ENCODE measurements at regions not wholly inside any gene's neighbourhood (a gene's known extent, or its start where the extent isn't known, plus 50 kb on each side); places are given as distances from the start of the nearest gene placed in this dataset.
A peak's percentile ranks its signal among the peaks of the same experiment; 100 is the strongest.

DNA sequence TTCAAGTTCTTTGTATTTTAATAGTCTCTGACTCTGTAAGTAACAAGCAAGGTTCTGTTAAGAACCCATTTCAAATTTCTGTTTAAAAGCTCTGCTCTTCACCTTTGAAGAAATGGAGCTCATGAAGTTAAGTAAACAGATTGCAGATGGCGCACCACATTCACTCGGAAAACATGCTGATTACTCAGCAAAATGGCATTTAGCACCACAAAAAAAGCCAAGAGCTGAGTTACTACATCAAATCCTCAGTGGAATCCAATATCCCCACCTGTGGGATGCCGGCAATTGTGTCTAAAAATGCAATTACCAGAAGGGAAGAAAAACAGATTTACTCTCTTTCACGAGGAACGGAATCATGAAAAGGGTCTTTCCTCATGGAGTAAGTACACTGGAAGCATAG, 758.0 kb downstream of the NTRK3 start:
- no peaks in the 10 kb centered on the region for H3K9me3 ChIP-seq (ENCODE audit: control insufficient read depth, insufficient read depth, low read depth, low read length)
- no peaks in the 10 kb centered on the region for H3K79me2 ChIP-seq (ENCODE audit: control insufficient read depth, insufficient read depth, low read length)
- H3K4me2 ChIP-seq (ENCODE audit: extremely low read depth, insufficient read depth, low read length): no peak overlapping the region
- no peaks in the 10 kb centered on the region for H3K4me1 ChIP-seq (ENCODE audit: control insufficient read depth, extremely low read depth, insufficient read depth, low read length)
- no peak overlapping the region for H3K9ac ChIP-seq (ENCODE audit: insufficient read depth, low read length)
- peak in 1 of 2 donors; percentile 90 for DNase-seq (ENCODE audit: low read depth in 2 of 2)
- H2AFZ ChIP-seq (ENCODE audit: low read length): no peak overlapping the region
- no peak overlapping the region for H3K4me3 ChIP-seq (replicated peaks in 1 of 4; ENCODE audit: control extremely low read depth in 1 of 4, insufficient read depth in 1 of 4, low read depth in 3 of 4, low read length in 4 of 4)
- H3K36me3 ChIP-seq (ENCODE audit: control insufficient read depth, insufficient read depth, low read length): no peaks in the 10 kb centered on the region
- no peaks in the 10 kb centered on the region for H4K20me1 ChIP-seq (ENCODE audit: control insufficient read depth, extremely low read depth, insufficient read depth, low read length)
- H3K27ac ChIP-seq (ENCODE audit: insufficient read depth, low read length): no peak overlapping the region
- no peaks in the 10 kb centered on the region for H3K27me3 ChIP-seq (ENCODE audit: control insufficient read depth, insufficient read depth, low read length)
- no peak for TF ChIP-seq EZH2 (IDR thresholded peaks at IDR 0.05; ENCODE audit: low read length, missing control alignments)
- TF ChIP-seq, protein P1, sequence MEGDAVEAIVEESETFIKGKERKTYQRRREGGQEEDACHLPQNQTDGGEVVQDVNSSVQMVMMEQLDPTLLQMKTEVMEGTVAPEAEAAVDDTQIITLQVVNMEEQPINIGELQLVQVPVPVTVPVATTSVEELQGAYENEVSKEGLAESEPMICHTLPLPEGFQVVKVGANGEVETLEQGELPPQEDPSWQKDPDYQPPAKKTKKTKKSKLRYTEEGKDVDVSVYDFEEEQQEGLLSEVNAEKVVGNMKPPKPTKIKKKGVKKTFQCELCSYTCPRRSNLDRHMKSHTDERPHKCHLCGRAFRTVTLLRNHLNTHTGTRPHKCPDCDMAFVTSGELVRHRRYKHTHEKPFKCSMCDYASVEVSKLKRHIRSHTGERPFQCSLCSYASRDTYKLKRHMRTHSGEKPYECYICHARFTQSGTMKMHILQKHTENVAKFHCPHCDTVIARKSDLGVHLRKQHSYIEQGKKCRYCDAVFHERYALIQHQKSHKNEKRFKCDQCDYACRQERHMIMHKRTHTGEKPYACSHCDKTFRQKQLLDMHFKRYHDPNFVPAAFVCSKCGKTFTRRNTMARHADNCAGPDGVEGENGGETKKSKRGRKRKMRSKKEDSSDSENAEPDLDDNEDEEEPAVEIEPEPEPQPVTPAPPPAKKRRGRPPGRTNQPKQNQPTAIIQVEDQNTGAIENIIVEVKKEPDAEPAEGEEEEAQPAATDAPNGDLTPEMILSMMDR (conservative IDR thresholded peaks at IDR 0.05 in 1 of 2, IDR thresholded peaks at IDR 0.05 in 1 of 2; ENCODE audit: low read depth in 1 of 2, low read length in 2 of 2): no peak

DNA sequence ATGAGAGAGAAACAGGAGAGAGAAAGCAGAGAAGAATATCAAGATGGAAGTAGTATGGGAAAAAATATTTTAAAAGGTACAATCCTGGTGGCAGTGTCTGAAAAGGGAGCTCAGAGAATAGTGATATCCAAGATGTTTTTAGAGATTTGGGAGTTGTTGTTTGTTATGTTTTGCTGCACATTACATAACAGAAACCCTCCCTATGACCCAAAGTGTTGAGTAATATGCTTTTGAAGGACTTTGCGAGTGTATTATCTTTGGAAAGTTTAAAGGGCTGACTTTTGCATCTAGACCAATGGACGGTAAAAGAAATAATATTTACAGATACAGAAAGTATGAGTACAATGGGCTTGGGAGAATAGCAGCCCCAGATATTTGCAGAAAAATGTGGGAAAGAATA, 759.7 kb downstream of the NTRK3 start:
- H3K79me2 ChIP-seq (ENCODE audit: control insufficient read depth, insufficient read depth, low read length): no peaks in the 10 kb centered on the region
- no peaks in the 10 kb centered on the region for H3K9me3 ChIP-seq (ENCODE audit: control insufficient read depth, insufficient read depth, low read depth, low read length)

DNA sequence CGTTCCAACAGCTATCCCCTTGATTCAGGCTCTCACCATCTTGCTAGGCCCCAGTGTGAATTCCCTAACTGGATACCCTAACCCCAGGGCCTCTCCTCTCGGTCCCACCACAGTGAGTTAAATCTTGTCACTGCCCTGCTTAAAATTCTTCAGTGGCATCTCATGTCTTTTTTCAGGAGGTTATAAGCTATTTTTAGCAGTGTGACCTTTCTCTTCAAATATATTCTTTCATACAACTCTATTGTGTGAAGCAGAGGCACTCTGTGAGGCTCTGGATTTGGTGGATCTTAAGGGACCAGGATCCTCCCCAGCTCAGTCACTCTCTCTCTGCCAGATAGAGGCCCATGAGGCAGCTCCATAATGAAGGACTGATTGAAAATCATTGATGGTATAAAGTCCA, 760.4 kb downstream of the NTRK3 start:
- H3K4me2 ChIP-seq (ENCODE audit: extremely low read depth, insufficient read depth, low read length): no peak overlapping the region
- TF ChIP-seq EZH2 (IDR thresholded peaks at IDR 0.05; ENCODE audit: low read length, missing control alignments): no peak
- TF ChIP-seq, protein P1 (conservative IDR thresholded peaks at IDR 0.05 in 1 of 2, IDR thresholded peaks at IDR 0.05 in 1 of 2; ENCODE audit: low read depth in 1 of 2, low read length in 2 of 2): no peak
- no peaks in the 10 kb centered on the region for H3K4me1 ChIP-seq (ENCODE audit: control insufficient read depth, extremely low read depth, insufficient read depth, low read length)
- no peak overlapping the region for H3K4me3 ChIP-seq (replicated peaks in 1 of 4; ENCODE audit: control extremely low read depth in 1 of 4, insufficient read depth in 1 of 4, low read depth in 3 of 4, low read length in 4 of 4)
- no peak overlapping the region for H2AFZ ChIP-seq (ENCODE audit: low read length)
- DNase-seq (ENCODE audit: low read depth in 2 of 2): no peak
- no peaks in the 10 kb centered on the region for H3K79me2 ChIP-seq (ENCODE audit: control insufficient read depth, insufficient read depth, low read length)
- no peaks in the 10 kb centered on the region for H3K36me3 ChIP-seq (ENCODE audit: control insufficient read depth, insufficient read depth, low read length)
- no peaks in the 10 kb centered on the region for H3K27me3 ChIP-seq (ENCODE audit: control insufficient read depth, insufficient read depth, low read length)
- no peak overlapping the region for H3K9ac ChIP-seq (ENCODE audit: insufficient read depth, low read length)
- no peak overlapping the region for H3K27ac ChIP-seq (ENCODE audit: insufficient read depth, low read length)
- no peaks in the 10 kb centered on the region for H4K20me1 ChIP-seq (ENCODE audit: control insufficient read depth, extremely low read depth, insufficient read depth, low read length)
- H3K9me3 ChIP-seq (ENCODE audit: control insufficient read depth, insufficient read depth, low read depth, low read length): no peaks in the 10 kb centered on the region

More for the DNA sequence above, 759.7 kb downstream of the NTRK3 start:
- H3K4me3 ChIP-seq (replicated peaks in 1 of 4; ENCODE audit: control extremely low read depth in 1 of 4, insufficient read depth in 1 of 4, low read depth in 3 of 4, low read length in 4 of 4): no peak overlapping the region
- no peaks in the 10 kb centered on the region for H4K20me1 ChIP-seq (ENCODE audit: control insufficient read depth, extremely low read depth, insufficient read depth, low read length)
- no peak for DNase-seq (ENCODE audit: low read depth in 2 of 2)
- H3K27ac ChIP-seq (ENCODE audit: insufficient read depth, low read length): no peak overlapping the region
- no peaks in the 10 kb centered on the region for H3K36me3 ChIP-seq (ENCODE audit: control insufficient read depth, insufficient read depth, low read length)
- H3K27me3 ChIP-seq (ENCODE audit: control insufficient read depth, insufficient read depth, low read length): no peaks in the 10 kb centered on the region
- H3K9ac ChIP-seq (ENCODE audit: insufficient read depth, low read length): no peak overlapping the region
- no peaks in the 10 kb centered on the region for H3K4me1 ChIP-seq (ENCODE audit: control insufficient read depth, extremely low read depth, insufficient read depth, low read length)
- H3K4me2 ChIP-seq (ENCODE audit: extremely low read depth, insufficient read depth, low read length): no peak overlapping the region
- TF ChIP-seq, protein P1 (conservative IDR thresholded peaks at IDR 0.05 in 1 of 2, IDR thresholded peaks at IDR 0.05 in 1 of 2; ENCODE audit: low read depth in 1 of 2, low read length in 2 of 2): no peak
- TF ChIP-seq EZH2 (IDR thresholded peaks at IDR 0.05; ENCODE audit: low read length, missing control alignments): no peak
- no peak overlapping the region for H2AFZ ChIP-seq (ENCODE audit: low read length)
